ENCODE measurements at regions not wholly inside any gene's neighbourhood (a gene's known extent, or its start where the extent isn't known, plus 50 kb on each side); places are given as distances from the start of the nearest gene placed in this dataset.

DNA sequence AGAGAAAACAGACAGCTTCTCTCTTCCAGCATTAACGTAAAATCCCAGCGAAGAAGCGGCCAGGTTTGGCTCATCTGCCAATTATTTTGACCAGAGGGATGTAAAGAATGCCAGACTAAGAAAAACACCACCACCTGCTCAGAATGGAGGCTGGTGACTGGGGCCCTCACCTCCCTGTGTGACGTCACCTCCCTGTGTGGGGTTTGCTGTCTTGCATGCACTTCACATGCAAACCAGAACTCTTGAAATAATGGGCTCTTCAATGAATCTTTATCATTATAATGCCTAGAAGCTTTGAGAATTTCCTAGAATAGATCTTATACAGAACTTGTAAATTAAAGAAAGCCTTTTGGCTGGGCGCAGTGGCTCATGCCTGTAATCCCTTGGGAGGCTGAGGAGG, 101.8 kb upstream of the WAC start:
- TF ChIP-seq, protein P1, sequence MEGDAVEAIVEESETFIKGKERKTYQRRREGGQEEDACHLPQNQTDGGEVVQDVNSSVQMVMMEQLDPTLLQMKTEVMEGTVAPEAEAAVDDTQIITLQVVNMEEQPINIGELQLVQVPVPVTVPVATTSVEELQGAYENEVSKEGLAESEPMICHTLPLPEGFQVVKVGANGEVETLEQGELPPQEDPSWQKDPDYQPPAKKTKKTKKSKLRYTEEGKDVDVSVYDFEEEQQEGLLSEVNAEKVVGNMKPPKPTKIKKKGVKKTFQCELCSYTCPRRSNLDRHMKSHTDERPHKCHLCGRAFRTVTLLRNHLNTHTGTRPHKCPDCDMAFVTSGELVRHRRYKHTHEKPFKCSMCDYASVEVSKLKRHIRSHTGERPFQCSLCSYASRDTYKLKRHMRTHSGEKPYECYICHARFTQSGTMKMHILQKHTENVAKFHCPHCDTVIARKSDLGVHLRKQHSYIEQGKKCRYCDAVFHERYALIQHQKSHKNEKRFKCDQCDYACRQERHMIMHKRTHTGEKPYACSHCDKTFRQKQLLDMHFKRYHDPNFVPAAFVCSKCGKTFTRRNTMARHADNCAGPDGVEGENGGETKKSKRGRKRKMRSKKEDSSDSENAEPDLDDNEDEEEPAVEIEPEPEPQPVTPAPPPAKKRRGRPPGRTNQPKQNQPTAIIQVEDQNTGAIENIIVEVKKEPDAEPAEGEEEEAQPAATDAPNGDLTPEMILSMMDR (IDR thresholded peaks at IDR 0.05), result no peak
- TF ChIP-seq POLR2A (IDR thresholded peaks at IDR 0.05), result no peak
